GM19023 (cell line): ENCODE measurements at regions not wholly inside any gene's neighbourhood (a gene's known extent, or its start where the extent isn't known, plus 50 kb on each side); places are given as distances from the start of the nearest gene placed in this dataset.
"Not testable (repeated sequence)": the region's sequence is repeated elsewhere in the genome, so short reads cannot be mapped to it uniquely, and the experiment has no call there.

Experiments
- ATAC-seq: cut with Tn5 transposase; IDR thresholded peaks from one replicate; pipeline ENCODE4 v1.9.1; 2021; ENCODE audit warnings: mild to moderate bottlenecking, moderate library complexity; ENCODE audit not compliant: unreplicated experiment

- no peak for ATAC-seq
These were observed 348.5 kb upstream of the POU1F1 start for GRCh38 chr3:87624860-87625259.

DNA sequence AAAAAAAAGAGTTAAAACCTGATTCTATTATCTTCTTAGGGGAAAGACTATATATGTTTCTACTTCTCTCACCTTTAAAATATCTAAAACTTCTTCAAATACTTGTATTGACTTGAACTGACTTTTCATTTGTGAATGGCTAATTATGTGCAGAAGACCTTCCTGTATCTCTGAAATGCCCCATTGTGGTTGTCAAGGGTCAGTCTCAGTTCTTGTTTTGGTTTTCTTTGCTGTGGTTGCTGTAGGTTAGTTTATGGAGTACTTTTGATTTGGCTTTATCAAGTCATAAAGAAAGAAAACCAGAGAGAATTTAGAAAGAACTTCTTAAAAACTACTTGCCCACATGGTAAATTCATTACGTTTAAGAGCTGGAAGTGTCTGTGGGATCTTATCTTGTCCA is 345.3 kb upstream of the POU1F1 start:
- ATAC-seq, result peak; percentile 84

DNA sequence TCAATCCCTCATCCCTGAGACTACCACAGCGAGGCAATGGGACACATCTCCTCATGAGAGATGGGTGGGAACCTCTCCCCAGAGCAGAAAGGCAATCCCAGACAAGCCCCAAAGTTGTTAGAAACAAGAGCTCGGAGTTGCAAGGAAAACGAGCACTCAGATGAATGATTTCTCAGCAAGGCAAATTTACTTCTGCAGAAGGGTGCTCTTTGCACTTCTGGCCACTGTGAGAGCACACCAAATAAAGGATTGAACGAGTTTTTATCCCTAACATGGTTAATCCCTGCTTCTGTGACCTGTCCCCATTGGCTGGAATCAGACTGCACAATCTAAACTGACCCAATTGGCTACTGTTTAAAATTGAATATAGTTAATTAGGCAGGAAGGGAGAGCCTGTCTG is 339.1 kb upstream of the POU1F1 start:
- no peak for ATAC-seq

- ATAC-seq, result no peak
These were observed 338.6 kb upstream of the POU1F1 start for GRCh38 chr3:87614998-87615397.

DNA sequence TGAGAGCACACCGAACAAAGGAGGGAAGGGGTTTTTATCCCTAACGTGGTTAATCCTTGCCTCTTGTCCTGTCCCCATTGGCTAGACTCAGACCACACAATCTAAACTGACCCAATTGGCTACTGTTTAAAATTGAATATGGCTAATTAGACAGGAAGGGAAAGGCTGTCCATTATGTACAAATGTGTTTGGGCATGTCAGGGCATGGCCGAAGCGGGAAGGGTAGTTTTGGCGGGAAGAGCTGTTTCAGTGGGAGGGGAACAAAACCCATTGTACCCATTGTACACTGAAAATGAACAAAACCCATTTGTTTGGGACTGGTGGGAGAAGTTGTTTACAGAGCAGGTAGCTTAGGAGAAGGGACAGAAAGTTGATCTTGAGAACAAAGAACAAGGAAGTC is 330.9 kb upstream of the POU1F1 start:
- ATAC-seq, result no peak

DNA sequence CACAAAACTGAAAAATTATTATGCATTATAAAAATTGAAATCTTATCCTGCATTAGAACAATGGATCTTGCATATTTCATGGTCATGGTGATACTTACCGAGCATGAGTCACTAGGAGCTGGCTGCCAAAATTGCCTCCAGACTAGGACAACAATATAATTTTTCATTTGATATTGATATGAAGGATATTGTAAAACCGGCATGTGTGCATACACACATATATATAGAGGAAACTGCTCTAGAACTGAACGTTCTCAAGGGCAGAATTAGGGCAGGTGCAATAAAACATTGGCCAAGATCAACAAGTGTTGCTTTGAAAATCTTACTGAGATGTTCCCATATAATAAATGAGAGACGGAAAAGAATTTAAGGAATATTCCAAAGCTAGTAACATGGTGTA is 319.4 kb upstream of the POU1F1 start:
- no peak for ATAC-seq

GRCh38 chr3:87581240-87581639 is 304.9 kb upstream of the POU1F1 start:
- ATAC-seq, result no peak

DNA sequence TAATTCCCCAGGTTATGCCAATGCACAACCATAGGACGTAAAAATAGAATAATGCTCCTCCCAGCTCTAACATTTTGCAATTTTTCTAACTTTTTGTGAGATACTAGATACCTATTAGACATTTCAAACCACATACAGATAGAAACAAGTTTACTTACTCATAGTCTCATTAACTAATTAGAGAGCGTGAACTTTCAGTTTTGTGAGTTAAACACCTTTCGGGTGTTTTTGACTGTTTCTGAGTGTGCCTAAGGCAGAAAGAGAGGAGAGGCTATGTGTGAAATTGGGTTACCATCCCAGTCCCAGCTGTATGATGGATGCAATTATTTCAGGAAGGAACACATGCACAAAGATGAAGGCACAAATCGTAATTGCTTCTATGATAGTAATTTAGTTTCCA is 300.4 kb upstream of the POU1F1 start:
- ATAC-seq, result no peak

DNA sequence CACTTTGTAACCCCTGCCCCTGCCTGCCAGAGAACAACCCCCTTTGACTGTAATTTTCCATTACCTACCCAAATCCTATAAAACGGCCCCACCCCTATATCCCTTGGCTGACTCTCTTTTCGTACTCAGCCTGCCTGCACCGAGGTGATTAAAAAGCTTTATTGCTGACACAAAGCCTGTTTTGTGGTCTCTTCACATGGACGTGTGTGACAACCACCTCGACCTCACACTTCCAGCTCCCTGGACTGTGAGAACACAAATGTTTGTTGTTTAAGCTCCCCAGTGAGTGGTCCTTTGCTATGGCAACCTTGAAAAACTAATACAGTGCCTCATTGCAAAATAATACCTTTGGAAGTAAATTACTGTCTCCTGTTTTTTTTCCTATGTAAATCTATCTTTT is 299.2 kb upstream of the POU1F1 start:
- ATAC-seq, result no peak

DNA sequence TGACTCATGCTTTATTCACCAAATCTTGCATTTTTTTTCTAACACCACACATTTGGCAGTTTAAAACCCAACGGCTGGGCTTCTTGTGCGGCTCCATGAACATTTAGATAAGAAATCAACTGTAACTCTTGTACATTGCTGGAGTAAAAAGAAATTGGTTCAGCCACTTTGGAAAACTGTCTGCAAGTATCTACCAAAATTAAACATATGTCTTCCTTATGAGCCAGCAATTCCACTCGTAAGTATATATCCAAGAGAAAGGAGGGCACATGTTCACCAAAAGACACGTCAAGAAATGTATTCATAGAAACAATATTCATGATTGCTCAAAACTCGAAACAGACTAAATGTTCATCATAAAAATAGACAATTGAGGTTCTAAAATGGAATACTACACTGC is 291.9 kb upstream of the POU1F1 start:
- ATAC-seq, result no peak

DNA sequence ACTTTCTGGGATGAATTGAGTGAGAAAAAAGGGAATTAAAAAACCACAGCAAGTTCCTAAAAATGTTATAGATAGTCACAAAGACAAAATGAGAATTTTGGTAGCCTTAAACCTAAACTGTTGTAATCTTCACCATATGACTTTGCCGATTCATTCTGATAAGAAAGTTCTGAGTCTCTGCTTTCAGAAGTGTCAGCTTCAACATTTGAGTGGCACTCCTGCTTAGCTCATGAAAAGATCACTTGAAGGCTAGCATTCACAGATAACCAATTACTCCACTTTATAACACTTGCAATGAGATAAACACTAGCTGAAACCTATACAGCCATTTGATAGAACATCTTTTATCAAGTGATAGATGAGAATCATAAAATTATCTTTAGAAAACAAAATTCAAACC is 288.1 kb upstream of the POU1F1 start:
- ATAC-seq, result no peak

- no peak for ATAC-seq
These were observed 287.3 kb upstream of the POU1F1 start for GRCh38 chr3:87563712-87564111.

- no peak for ATAC-seq
These were observed 282.1 kb upstream of the POU1F1 start for GRCh38 chr3:87558492-87558891.

DNA sequence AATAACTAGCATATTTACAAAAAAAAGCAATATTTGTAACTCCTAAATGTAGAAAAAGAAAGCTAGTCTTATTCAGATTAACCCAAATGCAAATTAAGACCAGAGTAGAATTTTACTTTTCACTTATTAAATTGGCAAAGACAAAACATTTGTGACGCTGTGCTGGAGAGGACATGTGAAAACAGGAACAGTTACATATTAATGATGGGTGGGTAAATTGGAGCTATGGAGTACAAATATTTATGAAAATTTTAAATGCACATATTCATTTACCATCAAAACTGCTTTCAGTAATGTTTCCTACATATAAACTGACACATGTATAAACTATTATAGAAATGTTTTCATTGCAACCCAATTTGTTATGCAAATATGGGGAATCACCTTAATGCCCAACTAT is 278.9 kb upstream of the POU1F1 start:
- no peak for ATAC-seq

DNA sequence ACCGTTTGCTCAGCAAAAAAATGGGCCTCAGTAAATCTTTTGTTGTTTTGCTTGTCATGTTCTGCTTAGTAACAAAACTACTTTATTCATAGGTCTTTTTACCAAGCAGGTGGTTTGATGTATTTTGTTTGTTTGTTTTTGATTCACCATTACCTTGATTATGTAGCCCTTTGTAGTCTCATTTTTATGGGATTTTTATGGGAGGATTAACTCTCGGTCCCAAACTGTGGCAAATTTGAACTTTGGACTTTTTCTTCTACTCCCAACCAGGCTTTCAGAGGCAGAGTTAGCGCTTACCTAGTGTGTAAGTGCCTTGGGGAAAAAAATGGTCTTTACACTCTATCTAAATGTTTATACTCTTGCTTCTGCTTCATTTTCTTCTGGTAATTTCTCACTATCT is 276.7 kb upstream of the POU1F1 start:
- ATAC-seq, result no peak

- no peak for ATAC-seq
These were observed 274.5 kb upstream of the POU1F1 start for GRCh38 chr3:87550892-87551291.

GRCh38 chr3:87549208-87549607 is 272.8 kb upstream of the POU1F1 start:
- ATAC-seq, result no peak

- no peak for ATAC-seq
These were observed 271.9 kb upstream of the POU1F1 start for GRCh38 chr3:87548271-87548670.

GRCh38 chr3:87546216-87546615 is 269.8 kb upstream of the POU1F1 start:
- no peak for ATAC-seq

- ATAC-seq, result not testable (repeated sequence)
These were observed 267.0 kb upstream of the POU1F1 start for GRCh38 chr3:87543408-87543807.

GRCh38 chr3:87541723-87542122 is 265.3 kb upstream of the POU1F1 start:
- ATAC-seq, result no peak

- not testable (repeated sequence) for ATAC-seq
These were observed 262.3 kb upstream of the POU1F1 start for GRCh38 chr3:87538722-87539121.

GRCh38 chr3:87509401-87509800 is 233.0 kb upstream of the POU1F1 start:
- ATAC-seq, result no peak

DNA sequence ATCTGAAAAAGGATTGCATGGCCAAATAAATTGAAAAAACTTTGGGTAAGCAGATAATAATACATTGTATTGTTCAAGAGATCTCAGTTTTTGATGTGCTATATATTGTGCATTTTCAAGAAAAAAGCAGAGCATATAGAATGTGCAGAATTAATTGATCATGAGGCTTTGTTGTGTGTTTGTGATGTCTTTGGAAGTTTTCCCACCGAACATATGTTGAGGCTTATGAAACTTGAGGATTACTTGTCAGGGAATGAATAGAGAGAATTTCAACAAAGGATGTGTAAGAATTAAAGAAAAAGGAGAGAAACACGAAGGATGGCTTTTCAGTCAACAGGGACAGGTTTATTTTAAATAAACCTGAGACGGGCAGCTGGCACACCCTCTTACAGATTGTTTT is 232.5 kb upstream of the POU1F1 start:
- no peak for ATAC-seq
